ENCODE measurements at regions not wholly inside any gene's neighbourhood (a gene's known extent, or its start where the extent isn't known, plus 50 kb on each side); places are given as distances from the start of the nearest gene placed in this dataset.

GRCh38 chr15:31226021-31226420 is 100.6 kb upstream of the KLF13 start:
- H3K4me3 ChIP-seq (ENCODE audit: low read length), result no peak overlapping the region
- no peak for TF ChIP-seq CTCF (conservative IDR thresholded peaks at IDR 0.05; ENCODE audit: low read depth, low read length)
- no peak for DNase-seq (ENCODE audit: low read depth)

- DNase-seq (ENCODE audit: low read depth), result no peak
- TF ChIP-seq CTCF (conservative IDR thresholded peaks at IDR 0.05; ENCODE audit: low read depth, low read length), result no peak
- no peak overlapping the region for H3K4me3 ChIP-seq (ENCODE audit: low read length)
Observed at GRCh38 chr15:31227235-31227634, 99.4 kb upstream of the KLF13 start.

- no peak for TF ChIP-seq CTCF (conservative IDR thresholded peaks at IDR 0.05; ENCODE audit: low read depth, low read length)
- H3K4me3 ChIP-seq (ENCODE audit: low read length), result no peak overlapping the region
- DNase-seq (ENCODE audit: low read depth), result no peak
Observed at GRCh38 chr15:31228011-31228484, 98.6 kb upstream of the KLF13 start.

GRCh38 chr15:31228980-31229826 is 97.4 kb upstream of the KLF13 start:
- TF ChIP-seq CTCF (conservative IDR thresholded peaks at IDR 0.05; ENCODE audit: low read depth, low read length), result no peak
- no peak for DNase-seq (ENCODE audit: low read depth)
- H3K4me3 ChIP-seq (ENCODE audit: low read length), result no peak overlapping the region

- no peak overlapping the region for H3K4me3 ChIP-seq (ENCODE audit: low read length)
- no peak for TF ChIP-seq CTCF (conservative IDR thresholded peaks at IDR 0.05; ENCODE audit: low read depth, low read length)
- DNase-seq (ENCODE audit: low read depth), result no peak
Observed at GRCh38 chr15:31230630-31231485, 95.8 kb upstream of the KLF13 start.

- H3K4me3 ChIP-seq (ENCODE audit: low read length), result no peak overlapping the region
- no peak for DNase-seq (ENCODE audit: low read depth)
- no peak for TF ChIP-seq CTCF (conservative IDR thresholded peaks at IDR 0.05; ENCODE audit: low read depth, low read length)
Observed at GRCh38 chr15:31234815-31235214, 91.8 kb upstream of the KLF13 start.

All from retinal pigment epithelial cell (primary cell).